HepG2 (cell line): ENCODE measurements at regions not wholly inside any gene's neighbourhood (a gene's known extent, or its start where the extent isn't known, plus 50 kb on each side); places are given as distances from the start of the nearest gene placed in this dataset.
A peak's percentile ranks its signal among the peaks of the same experiment; 100 is the strongest.

Source experiments
- ATAC-seq: fragments of 200-7000 bp; cut with Tn5 transposase; 3 replicates; pipeline ENCODE4 v1.9.1; 2020; ENCODE audit warnings: mild to moderate bottlenecking, moderate library complexity
- BruUV-seq: library from RNA; stranded (reverse); fragments of 400-500 nt; replicated peaks from 2 replicates; lab custom pipeline; 2021; lab: Mats Ljungman, UMichigan
- CTCF ChIA-PET: fragments of 300-600 bp; formaldehyde crosslinking; extraction: SDS; loops from one replicate; lab custom pipeline; 2021; ENCODE audit warnings: low total read pairs, inconsistent platforms, low intra/inter-chr PET ratio; lab: Yijun Ruan, JAX
- POLR2A ChIA-PET: fragments of 350-600 bp; sonication (Branson Sonifier 250); formaldehyde crosslinking; loops from one replicate; lab custom pipeline; 2020; ENCODE audit warnings: antibody characterized with exemption, inconsistent platforms; lab: Yijun Ruan, JAX
- DNase-seq: peaks from one replicate; pipeline ENCODE4 v3.0.0-alpha.2; 2015; ENCODE audit warnings: low spot score
- FAIRE-seq: peaks from 3 replicates; lab custom pipeline; 2011; peaks lifted over from hg19 to GRCh38; lab: Jason Lieb, UNC
- H2AFZ ChIP-seq: one replicate; pipeline ENCODE4 v1.6.1; 2011; ENCODE audit warnings: low read length, inconsistent platforms
- H3K27ac ChIP-seq: fragments of 300-600 bp; 3 replicates; pipeline ENCODE4 v1.8.0; 2011; ENCODE audit warnings: mixed run types, mild to moderate bottlenecking, mixed read lengths, low read length, inconsistent platforms; ENCODE audit not compliant: insufficient read depth; ENCODE audit errors: extremely low read length
- H3K27me3 ChIP-seq, 2 experiments: fragments of 200-600 bp in 1 of 2; 2 replicates in 1 of 2; 3 replicates in 1 of 2; pipeline versions ENCODE4 v1.6.0 to v1.8.0; 2011; ENCODE audit warnings: low read length in 2 of 2, mild to moderate bottlenecking in 2 of 2, moderate library complexity in 2 of 2, inconsistent platforms in 1 of 2; ENCODE audit not compliant: insufficient read depth in 2 of 2, control insufficient read depth in 1 of 2
- H3K36me3 ChIP-seq, 2 experiments: fragments of 200-600 bp in 1 of 2; replicated peaks in 1 of 2; 2 replicates in 1 of 2; 3 replicates in 1 of 2; pipeline versions ENCODE4 v1.5.1 to v1.8.0; 2011; ENCODE audit warnings: low read length in 2 of 2, inconsistent platforms in 1 of 2; ENCODE audit not compliant: insufficient read depth in 2 of 2, control insufficient read depth in 1 of 2
- H3K4me1 ChIP-seq: 2 replicates; pipeline ENCODE4 v1.5.1; 2012; ENCODE audit warnings: low read length, inconsistent platforms; ENCODE audit not compliant: insufficient read depth
- H3K4me2 ChIP-seq: 2 replicates; pipeline ENCODE4 v1.6.0; 2011; ENCODE audit warnings: low read depth, low read length, inconsistent platforms
- H3K4me3 ChIP-seq, 3 experiments: fragments of 200-600 bp in 1 of 3; sonication (generic), shearing (Covaris generic) in 1 of 3; replicated peaks in 1 of 3; 2 replicates each; pipeline ENCODE4 v1.5.1; 2011 to 2016; ENCODE audit warnings: low read length in 3 of 3, inconsistent platforms in 2 of 3, low read depth in 2 of 3, mild to moderate bottlenecking in 2 of 3, control low read depth in 1 of 3, mixed read lengths in 1 of 3; ENCODE audit not compliant: insufficient read depth in 1 of 3
- H3K79me2 ChIP-seq: one replicate; pipeline ENCODE4 v1.6.1; 2011; ENCODE audit warnings: low read length, inconsistent platforms; ENCODE audit not compliant: insufficient read depth
- H3K9ac ChIP-seq: 2 replicates; pipeline ENCODE4 v1.6.0; 2011; ENCODE audit warnings: mild to moderate bottlenecking, low read depth, low read length, inconsistent platforms; ENCODE audit not compliant: insufficient read depth
- H3K9me3 ChIP-seq: 2 replicates; pipeline ENCODE4 v1.5.1; 2012; ENCODE audit warnings: mild to moderate bottlenecking, low read length
- H4K20me1 ChIP-seq: 2 replicates; pipeline ENCODE4 v1.6.0; 2011; ENCODE audit warnings: inconsistent platforms, mild to moderate bottlenecking, low read length, moderate library complexity; ENCODE audit not compliant: insufficient read depth
- SMC3 ChIP-seq: IDR thresholded peaks from 2 replicates; pipeline ENCODE4 v1.6.1; 2011; ENCODE audit warnings: low read length, improper control_type of control experiment
- WGBS: methylation state at CpG from one replicate; pipeline ENCODE4 v1.1.6; 2017; ENCODE audit warnings: low lambda C conversion rate; 5-methylcytosine and 5-hydroxymethylcytosine counted together
- in situ Hi-C: cut with HindIII; loops from 2 replicates; pipeline ENCODE4 v1.10.0; 2017; ENCODE audit warnings: low pct_unique_long_range_greater_than_20kb; ENCODE audit not compliant: extremely low pct_ligation_motif_present
- intact Hi-C: fragments of 100-400 bp; cut with micrococcal nuclease; formaldehyde crosslinking; loops from one replicate; pipeline ENCODE4 v1.10.0; 2022; ENCODE audit not compliant: unreplicated experiment
- TF ChIP-seq, protein P1 (sequence below): sonication (generic); formaldehyde crosslinking; IDR thresholded peaks from 2 replicates; pipeline ENCODE4 v1.4.0; 2020; ENCODE audit warnings: missing genetic modification reagents, borderline replicate concordance
- TF ChIP-seq, protein P2 (sequence below): sonication (generic); formaldehyde crosslinking; IDR thresholded peaks from 2 replicates; pipeline ENCODE4 v1.5.0; 2020; ENCODE audit warnings: mild to moderate bottlenecking, missing genetic modification reagents, moderate library complexity

DNA sequence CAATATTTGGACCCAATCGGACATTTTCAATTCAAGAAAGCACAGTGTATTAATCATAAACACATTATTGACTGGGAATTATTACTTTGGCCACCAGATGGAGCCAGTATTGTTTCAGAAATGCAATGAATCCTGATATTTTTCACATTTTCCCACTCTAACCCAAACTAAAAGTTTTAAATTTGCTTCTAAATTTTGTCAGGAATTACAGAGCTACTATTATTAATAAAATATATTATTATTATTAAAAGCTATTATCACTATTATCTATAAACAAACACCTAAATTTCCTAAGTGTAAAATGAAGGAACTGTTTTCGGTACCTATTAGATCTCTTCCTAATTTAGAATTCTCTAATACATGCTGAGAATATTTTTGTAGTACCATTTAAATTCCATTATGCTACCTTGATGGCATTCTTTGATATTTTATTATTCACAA is 245.3 kb downstream of the OGFRL1 start:
- 24% methylated on average over 2 of the region's 2 CpGs for WGBS
- Histone ChIP-seq H3K9ac (no peak overlapping the region), H3K4me2 (no peak overlapping the region), H3K36me3 (no peaks in the 10 kb centered on the region), H3K27me3 (peaks cover 0 to 1% of the 10 kb centered on the region in 2 experiments; a peak in 1 of 5 replicates), H2AFZ (no peak overlapping the region), H3K4me3 (no peak overlapping the region), H4K20me1 (no peaks in the 10 kb centered on the region), H3K9me3 (no peaks in the 10 kb centered on the region), H3K4me1 (no peaks in the 10 kb centered on the region), H3K79me2 (no peaks in the 10 kb centered on the region), H3K27ac (no peak overlapping the region)
- in situ Hi-C loops (loop anchor here (5.0 kb wide), 1 partner anchor 553 kb away; no protein-coding TSS in a partner anchor), intact Hi-C loops (loop anchor here (2.0 kb wide), 2 partner anchors 543 to 551 kb away; no protein-coding TSS in a partner anchor)
- FAIRE-seq (no peak), DNase-seq (peak; percentile 2), ATAC-seq (no peak)
- CTCF ChIA-PET, result interaction anchor here (1.2 kb wide), 2 partner anchors 150 to 551 kb away, joined by 3 to 10 read pairs; no protein-coding TSS in a partner anchor
- POLR2A ChIA-PET, result no interaction called here
- TF ChIP-seq, protein P1, sequence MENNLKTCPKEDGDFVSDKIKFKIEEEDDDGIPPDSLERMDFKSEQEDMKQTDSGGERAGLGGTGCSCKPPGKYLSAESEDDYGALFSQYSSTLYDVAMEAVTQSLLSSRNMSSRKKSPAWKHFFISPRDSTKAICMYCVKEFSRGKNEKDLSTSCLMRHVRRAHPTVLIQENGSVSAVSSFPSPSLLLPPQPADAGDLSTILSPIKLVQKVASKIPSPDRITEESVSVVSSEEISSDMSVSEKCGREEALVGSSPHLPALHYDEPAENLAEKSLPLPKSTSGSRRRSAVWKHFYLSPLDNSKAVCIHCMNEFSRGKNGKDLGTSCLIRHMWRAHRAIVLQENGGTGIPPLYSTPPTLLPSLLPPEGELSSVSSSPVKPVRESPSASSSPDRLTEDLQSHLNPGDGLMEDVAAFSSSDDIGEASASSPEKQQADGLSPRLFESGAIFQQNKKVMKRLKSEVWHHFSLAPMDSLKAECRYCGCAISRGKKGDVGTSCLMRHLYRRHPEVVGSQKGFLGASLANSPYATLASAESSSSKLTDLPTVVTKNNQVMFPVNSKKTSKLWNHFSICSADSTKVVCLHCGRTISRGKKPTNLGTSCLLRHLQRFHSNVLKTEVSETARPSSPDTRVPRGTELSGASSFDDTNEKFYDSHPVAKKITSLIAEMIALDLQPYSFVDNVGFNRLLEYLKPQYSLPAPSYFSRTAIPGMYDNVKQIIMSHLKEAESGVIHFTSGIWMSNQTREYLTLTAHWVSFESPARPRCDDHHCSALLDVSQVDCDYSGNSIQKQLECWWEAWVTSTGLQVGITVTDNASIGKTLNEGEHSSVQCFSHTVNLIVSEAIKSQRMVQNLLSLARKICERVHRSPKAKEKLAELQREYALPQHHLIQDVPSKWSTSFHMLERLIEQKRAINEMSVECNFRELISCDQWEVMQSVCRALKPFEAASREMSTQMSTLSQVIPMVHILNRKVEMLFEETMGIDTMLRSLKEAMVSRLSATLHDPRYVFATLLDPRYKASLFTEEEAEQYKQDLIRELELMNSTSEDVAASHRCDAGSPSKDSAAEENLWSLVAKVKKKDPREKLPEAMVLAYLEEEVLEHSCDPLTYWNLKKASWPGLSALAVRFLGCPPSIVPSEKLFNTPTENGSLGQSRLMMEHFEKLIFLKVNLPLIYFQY (CRISPR knock-in tag), result no peak
- TF ChIP-seq, protein P2, sequence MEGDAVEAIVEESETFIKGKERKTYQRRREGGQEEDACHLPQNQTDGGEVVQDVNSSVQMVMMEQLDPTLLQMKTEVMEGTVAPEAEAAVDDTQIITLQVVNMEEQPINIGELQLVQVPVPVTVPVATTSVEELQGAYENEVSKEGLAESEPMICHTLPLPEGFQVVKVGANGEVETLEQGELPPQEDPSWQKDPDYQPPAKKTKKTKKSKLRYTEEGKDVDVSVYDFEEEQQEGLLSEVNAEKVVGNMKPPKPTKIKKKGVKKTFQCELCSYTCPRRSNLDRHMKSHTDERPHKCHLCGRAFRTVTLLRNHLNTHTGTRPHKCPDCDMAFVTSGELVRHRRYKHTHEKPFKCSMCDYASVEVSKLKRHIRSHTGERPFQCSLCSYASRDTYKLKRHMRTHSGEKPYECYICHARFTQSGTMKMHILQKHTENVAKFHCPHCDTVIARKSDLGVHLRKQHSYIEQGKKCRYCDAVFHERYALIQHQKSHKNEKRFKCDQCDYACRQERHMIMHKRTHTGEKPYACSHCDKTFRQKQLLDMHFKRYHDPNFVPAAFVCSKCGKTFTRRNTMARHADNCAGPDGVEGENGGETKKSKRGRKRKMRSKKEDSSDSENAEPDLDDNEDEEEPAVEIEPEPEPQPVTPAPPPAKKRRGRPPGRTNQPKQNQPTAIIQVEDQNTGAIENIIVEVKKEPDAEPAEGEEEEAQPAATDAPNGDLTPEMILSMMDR, result peak; percentile 43
- peak; percentile 32; the same call in 1 of the 2 replicates for TF ChIP-seq SMC3
- no TSS peak for BruUV-seq
